NCI-H226 (cell line): ENCODE measurements at regions not wholly inside any gene's neighbourhood (a gene's known extent, or its start where the extent isn't known, plus 50 kb on each side); places are given as distances from the start of the nearest gene placed in this dataset.

Experiments used
- DNase-seq: peaks from one replicate; pipeline ENCODE4 v3.0.0-alpha.2; 2015

DNA sequence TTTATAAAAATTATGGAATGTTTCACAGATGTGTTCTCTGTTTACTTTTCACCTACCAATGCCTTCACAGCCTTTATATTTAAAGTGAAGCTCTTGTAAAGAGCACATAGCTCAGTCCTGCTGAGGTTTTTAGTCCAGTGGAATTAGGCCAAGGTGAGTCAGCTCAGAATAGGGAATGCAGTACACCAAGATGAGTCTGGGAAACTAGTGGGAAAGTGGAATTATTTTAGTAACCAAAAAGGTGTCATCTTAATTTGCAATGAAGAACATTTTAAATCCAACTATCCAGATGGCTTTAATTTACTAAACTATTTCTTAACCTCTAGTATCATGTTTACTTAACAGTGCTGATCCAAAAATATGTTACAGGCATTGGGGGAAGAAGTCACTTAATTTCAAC is 236.3 kb upstream of the CTBP2 start:
- DNase-seq = peak; percentile 3

DNA sequence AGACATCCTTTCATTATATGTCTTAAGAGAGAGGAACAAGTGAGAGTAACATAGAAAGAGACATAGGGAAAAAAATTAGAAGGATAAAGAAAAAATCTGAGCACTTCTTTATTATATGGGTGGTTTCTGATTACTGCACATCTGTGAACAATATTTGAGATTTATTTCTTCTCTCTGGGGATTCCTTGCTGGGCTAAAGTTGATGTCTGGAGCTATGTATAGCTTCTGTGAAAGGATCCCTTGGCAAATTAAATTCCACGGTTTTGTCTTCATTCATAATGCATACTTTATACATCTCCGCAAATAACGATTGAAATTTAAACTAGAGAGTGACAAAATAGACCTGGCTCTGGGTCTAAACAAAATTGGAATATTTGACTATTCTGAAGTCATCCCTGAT is 232.2 kb upstream of the CTBP2 start:
- no peak for DNase-seq

- DNase-seq = no peak
Measured at GRCh38 chr10:125392154-125392553, 231.8 kb upstream of the CTBP2 start.

GRCh38 chr10:125389648-125390047 is 229.3 kb upstream of the CTBP2 start:
- no peak for DNase-seq

GRCh38 chr10:125379592-125379991 is 219.2 kb upstream of the CTBP2 start:
- DNase-seq = no peak

DNA sequence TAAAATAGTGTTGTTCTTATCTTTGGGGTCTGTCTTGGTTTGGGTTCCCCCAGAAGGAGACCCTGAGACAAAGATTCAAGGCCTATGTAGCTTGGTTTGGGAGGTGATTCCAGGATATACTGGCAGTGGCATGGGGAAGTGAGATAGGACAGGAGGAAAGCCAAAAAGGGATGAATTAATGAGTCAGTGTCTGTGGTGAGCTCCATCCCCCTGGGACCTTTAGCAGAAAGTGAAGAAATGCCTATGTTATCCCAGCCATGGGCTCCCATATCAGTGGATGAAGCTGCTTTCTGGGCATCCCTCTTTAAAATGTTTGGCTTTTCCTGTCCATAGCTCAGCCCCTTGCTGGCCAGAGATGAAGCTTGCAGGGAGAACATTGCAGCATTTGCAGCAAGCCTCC is 217.0 kb upstream of the CTBP2 start:
- DNase-seq = no peak

DNA sequence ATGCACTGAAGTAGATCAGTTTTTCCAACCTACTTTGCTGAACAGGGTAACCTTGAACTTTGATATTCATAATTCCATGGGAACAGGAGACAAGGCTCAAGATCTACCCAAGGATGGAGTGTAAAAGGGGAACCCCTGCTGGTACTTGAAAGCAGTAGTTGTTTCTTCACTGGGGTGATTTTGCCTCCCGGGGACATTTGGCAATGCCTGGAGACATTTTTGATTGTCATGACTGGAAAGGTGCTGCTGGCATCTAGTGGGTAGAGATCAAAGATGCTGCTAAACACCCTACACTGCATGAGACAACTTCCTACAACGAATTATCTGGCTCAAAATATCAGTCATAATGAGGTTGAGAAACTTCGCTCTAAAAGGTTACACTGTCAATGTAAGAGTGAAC is 214.8 kb upstream of the CTBP2 start:
- no peak for DNase-seq

DNA sequence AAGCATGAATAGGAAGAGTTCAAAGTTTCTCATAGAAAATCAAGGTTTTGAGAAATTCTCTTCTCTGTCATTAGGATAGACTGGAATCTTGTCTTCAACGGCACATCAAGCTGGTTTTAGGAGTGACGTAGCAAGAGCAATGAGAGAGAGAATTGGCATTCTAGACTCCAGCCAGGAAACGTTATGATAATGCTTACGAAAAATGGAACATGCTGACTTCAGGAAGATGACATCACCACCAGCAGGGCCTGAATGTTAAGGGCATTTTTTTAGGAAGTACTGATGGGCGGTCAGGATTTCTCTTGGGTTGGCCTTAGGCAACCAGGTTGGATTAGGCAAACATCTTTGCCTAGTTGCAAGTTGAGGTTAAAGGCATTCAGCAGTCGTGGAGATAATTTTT is 213.2 kb upstream of the CTBP2 start:
- DNase-seq = no peak

- DNase-seq = no peak
Measured at GRCh38 chr10:125370578-125370977, 210.2 kb upstream of the CTBP2 start.

- DNase-seq = no peak
Measured at GRCh38 chr10:125369382-125370326, 209.3 kb upstream of the CTBP2 start.

- no peak for DNase-seq
Measured at GRCh38 chr10:125368146-125368545, 207.8 kb upstream of the CTBP2 start.

GRCh38 chr10:125363791-125364190 is 203.4 kb upstream of the CTBP2 start:
- no peak for DNase-seq

DNA sequence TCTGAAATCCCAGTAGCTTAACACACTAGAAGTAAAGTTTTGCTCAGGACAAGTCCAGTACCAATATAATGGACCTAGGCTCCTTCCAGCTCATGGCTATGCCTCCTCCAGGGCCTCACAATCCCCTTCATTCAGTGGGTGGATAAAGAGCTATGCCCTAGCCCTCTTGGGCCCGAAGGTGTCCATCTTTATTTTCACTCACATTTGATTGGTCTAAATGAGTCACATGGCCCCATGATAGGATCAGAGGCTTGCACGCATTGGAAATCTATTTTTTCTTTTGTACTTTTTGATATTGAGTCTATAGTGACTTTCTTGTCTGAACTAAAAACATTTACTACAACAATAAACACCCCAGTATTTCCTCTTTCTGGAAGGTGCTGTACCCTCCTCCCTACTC is 202.6 kb upstream of the CTBP2 start:
- no peak for DNase-seq

- no peak for DNase-seq
Measured at GRCh38 chr10:125359401-125359800, 199.0 kb upstream of the CTBP2 start.

- DNase-seq = no peak
Measured at GRCh38 chr10:125355657-125356056, 195.3 kb upstream of the CTBP2 start.

GRCh38 chr10:125350519-125350918 is 190.2 kb upstream of the CTBP2 start:
- no peak for DNase-seq

GRCh38 chr10:125348536-125348935 is 188.2 kb upstream of the CTBP2 start:
- no peak for DNase-seq

- DNase-seq = no peak
Measured at GRCh38 chr10:125344573-125345171, 184.3 kb upstream of the CTBP2 start.

GRCh38 chr10:125343983-125344382 is 183.6 kb upstream of the CTBP2 start:
- DNase-seq = no peak

GRCh38 chr10:125343118-125343925 is 183.0 kb upstream of the CTBP2 start:
- no peak for DNase-seq

DNA sequence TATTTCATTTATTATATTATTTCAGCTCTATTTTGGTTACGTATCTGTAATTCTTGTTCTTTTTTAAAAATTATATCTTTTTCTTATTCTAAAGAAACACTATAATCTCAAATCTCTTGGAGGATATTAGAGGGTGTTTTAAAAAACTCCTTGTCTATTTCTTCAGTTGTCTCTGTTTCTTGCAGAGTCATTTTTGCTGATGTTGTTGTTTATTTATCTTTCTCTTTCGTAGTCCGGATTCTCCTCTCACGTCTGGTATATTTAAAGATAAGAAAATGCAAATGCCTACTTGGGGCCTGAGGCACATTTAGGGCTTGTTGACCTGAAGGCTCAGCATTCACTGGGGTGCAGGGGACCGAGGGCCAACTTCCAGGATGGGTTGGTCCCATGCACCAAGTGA is 181.2 kb upstream of the CTBP2 start:
- DNase-seq = no peak

GRCh38 chr10:125340903-125341302 is 180.5 kb upstream of the CTBP2 start:
- DNase-seq = no peak

- no peak for DNase-seq
Measured at GRCh38 chr10:125337510-125337909, 177.1 kb upstream of the CTBP2 start.

- DNase-seq = no peak
Measured at GRCh38 chr10:125334545-125334944, 174.2 kb upstream of the CTBP2 start.
